ENCODE measurements at regions not wholly inside any gene's neighbourhood (a gene's known extent, or its start where the extent isn't known, plus 50 kb on each side); places are given as distances from the start of the nearest gene placed in this dataset.

- DNase-seq: no peak
Measured at GRCh38 chr5:8399471-8399870, 530.5 kb downstream of the MTRR start.

GRCh38 chr5:8408258-8408657 lies 539.3 kb downstream of the MTRR start:
- no peak for DNase-seq

- no peak for DNase-seq
Measured at GRCh38 chr5:8410618-8411017, 541.7 kb downstream of the MTRR start.

GRCh38 chr5:8413975-8414374 lies 545.0 kb downstream of the MTRR start:
- no peak for DNase-seq

- no peak for DNase-seq
Measured at GRCh38 chr5:8417316-8418048, 548.5 kb downstream of the MTRR start.

GRCh38 chr5:8418049-8418426 lies 549.1 kb downstream of the MTRR start:
- DNase-seq: no peak

GRCh38 chr5:8429778-8430758 lies 561.1 kb downstream of the MTRR start:
- no peak for DNase-seq

GRCh38 chr5:8434501-8434900 lies 565.6 kb downstream of the MTRR start:
- no peak for DNase-seq

- no peak for DNase-seq
Measured at GRCh38 chr5:8436924-8437323, 568.0 kb downstream of the MTRR start.

- no peak for DNase-seq
Measured at GRCh38 chr5:8445139-8445538, 576.2 kb downstream of the MTRR start.

GRCh38 chr5:8446179-8446578 lies 577.2 kb downstream of the MTRR start:
- no peak for DNase-seq

GRCh38 chr5:8456846-8457186 lies 587.9 kb downstream of the MTRR start:
- no peak for DNase-seq

- DNase-seq: peak; percentile 99
Measured at GRCh38 chr5:8457187-8458037, 588.5 kb downstream of the MTRR start.

- DNase-seq: no peak
Measured at GRCh38 chr5:8458038-8458383, 589.1 kb downstream of the MTRR start.

GRCh38 chr5:8461543-8461942 lies 592.6 kb downstream of the MTRR start:
- DNase-seq: no peak

- no peak for DNase-seq
Measured at GRCh38 chr5:8462565-8462964, 593.6 kb downstream of the MTRR start.

GRCh38 chr5:8470489-8470888 lies 601.5 kb downstream of the MTRR start:
- no peak for DNase-seq

- DNase-seq: no peak
Measured at GRCh38 chr5:8471581-8471980, 602.6 kb downstream of the MTRR start.

- no peak for DNase-seq
Measured at GRCh38 chr5:8473016-8473415, 604.1 kb downstream of the MTRR start.

- no peak for DNase-seq
Measured at GRCh38 chr5:8473827-8474568, 605.0 kb downstream of the MTRR start.

- DNase-seq: no peak
Measured at GRCh38 chr5:8474569-8474930, 605.6 kb downstream of the MTRR start.

- DNase-seq: no peak
Measured at GRCh38 chr5:8478326-8478725, 609.4 kb downstream of the MTRR start.

GRCh38 chr5:8481007-8481406 lies 612.1 kb downstream of the MTRR start:
- no peak for DNase-seq
